ENCODE measurements at regions not wholly inside any gene's neighbourhood (a gene's known extent, or its start where the extent isn't known, plus 50 kb on each side); places are given as distances from the start of the nearest gene placed in this dataset.

DNA sequence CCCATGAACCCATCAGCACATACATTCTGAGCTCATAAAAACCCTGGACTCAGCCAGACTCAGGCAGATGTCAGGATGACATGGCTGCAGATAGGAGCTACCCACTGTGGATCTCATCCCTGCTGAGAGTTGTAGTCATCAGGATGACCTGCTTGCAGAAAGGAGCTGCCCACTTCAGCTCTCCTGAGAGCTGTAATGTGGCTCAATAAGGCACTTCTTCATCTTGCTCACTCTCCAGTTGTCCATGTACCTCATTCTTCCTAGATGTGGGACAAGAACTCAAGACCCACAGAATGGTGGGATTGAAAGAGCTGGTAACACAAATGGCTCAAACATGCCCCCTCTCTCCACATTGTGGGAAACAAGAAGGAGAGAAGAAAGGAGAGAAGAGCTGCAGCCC is 58.2 kb downstream of the SLITRK1 start:
- TF ChIP-seq, protein P1, sequence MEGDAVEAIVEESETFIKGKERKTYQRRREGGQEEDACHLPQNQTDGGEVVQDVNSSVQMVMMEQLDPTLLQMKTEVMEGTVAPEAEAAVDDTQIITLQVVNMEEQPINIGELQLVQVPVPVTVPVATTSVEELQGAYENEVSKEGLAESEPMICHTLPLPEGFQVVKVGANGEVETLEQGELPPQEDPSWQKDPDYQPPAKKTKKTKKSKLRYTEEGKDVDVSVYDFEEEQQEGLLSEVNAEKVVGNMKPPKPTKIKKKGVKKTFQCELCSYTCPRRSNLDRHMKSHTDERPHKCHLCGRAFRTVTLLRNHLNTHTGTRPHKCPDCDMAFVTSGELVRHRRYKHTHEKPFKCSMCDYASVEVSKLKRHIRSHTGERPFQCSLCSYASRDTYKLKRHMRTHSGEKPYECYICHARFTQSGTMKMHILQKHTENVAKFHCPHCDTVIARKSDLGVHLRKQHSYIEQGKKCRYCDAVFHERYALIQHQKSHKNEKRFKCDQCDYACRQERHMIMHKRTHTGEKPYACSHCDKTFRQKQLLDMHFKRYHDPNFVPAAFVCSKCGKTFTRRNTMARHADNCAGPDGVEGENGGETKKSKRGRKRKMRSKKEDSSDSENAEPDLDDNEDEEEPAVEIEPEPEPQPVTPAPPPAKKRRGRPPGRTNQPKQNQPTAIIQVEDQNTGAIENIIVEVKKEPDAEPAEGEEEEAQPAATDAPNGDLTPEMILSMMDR (conservative IDR thresholded peaks at IDR 0.05; ENCODE audit: low read depth in 2 of 2), result no peak
- TF ChIP-seq POLR2AphosphoS5 (IDR thresholded peaks at IDR 0.05; ENCODE audit: low read depth), result no peak
